ENCODE measurements at regions not wholly inside any gene's neighbourhood (a gene's known extent, or its start where the extent isn't known, plus 50 kb on each side); places are given as distances from the start of the nearest gene placed in this dataset.

DNA sequence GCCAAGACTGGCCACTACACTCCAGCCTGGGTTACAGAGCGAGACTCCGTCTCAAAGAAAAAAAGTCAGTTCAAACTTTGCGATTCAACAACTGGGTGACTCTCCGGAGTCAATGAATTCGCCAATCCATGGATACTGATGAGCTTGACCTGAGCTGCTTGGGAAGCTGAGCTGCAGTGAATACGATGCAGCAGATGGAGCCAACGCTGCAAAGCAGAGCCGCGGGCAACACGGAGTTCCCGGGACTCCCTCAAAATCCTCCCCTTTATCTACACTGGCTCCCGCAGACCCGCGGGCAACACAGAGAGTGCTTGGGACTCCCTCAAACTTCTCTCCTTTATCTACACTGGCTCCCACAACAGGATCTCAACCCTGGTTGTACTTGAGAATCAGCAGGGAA is 62.6 kb upstream of the SALL4 start:
- TF ChIP-seq EZH2 (IDR thresholded peaks at IDR 0.05; ENCODE audit: low read length) = no peak
- TF ChIP-seq, protein P1, sequence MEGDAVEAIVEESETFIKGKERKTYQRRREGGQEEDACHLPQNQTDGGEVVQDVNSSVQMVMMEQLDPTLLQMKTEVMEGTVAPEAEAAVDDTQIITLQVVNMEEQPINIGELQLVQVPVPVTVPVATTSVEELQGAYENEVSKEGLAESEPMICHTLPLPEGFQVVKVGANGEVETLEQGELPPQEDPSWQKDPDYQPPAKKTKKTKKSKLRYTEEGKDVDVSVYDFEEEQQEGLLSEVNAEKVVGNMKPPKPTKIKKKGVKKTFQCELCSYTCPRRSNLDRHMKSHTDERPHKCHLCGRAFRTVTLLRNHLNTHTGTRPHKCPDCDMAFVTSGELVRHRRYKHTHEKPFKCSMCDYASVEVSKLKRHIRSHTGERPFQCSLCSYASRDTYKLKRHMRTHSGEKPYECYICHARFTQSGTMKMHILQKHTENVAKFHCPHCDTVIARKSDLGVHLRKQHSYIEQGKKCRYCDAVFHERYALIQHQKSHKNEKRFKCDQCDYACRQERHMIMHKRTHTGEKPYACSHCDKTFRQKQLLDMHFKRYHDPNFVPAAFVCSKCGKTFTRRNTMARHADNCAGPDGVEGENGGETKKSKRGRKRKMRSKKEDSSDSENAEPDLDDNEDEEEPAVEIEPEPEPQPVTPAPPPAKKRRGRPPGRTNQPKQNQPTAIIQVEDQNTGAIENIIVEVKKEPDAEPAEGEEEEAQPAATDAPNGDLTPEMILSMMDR (optimal IDR thresholded peaks at IDR 0.05 in 1 of 3, IDR thresholded peaks at IDR 0.05 in 1 of 3, conservative IDR thresholded peaks at IDR 0.05 in 1 of 3; ENCODE audit: extremely low read depth in 1 of 3, insufficient read depth in 2 of 3, low read length in 3 of 3) = no peak
